GM12878 (cell line): ENCODE measurements at regions not wholly inside any gene's neighbourhood (a gene's known extent, or its start where the extent isn't known, plus 50 kb on each side); places are given as distances from the start of the nearest gene placed in this dataset.

Source experiments
- CHD2 ChIP-seq: IDR thresholded peaks from 2 replicates; pipeline ENCODE4 v1.6.1; 2011; ENCODE audit warnings: low read depth, low read length, improper control_type of control experiment, borderline replicate concordance
- KDM1A ChIP-seq: fragments of 200-600 bp; sonication (generic); IDR thresholded peaks from 2 replicates; pipeline ENCODE4 v1.6.1; 2016; ENCODE audit warnings: borderline replicate concordance
- NFIC ChIP-seq: IDR thresholded peaks from 2 replicates; pipeline ENCODE4 v1.6.1; 2012; ENCODE audit warnings: low read depth, mild to moderate bottlenecking, inconsistent platforms, low read length, moderate library complexity
- NR2F1 ChIP-seq: fragments of 450-650 bp; conservative IDR thresholded peaks from 2 replicates; pipeline ENCODE4 v1.6.1; 2017; ENCODE audit warnings: mild to moderate bottlenecking
- POLR2AphosphoS5 ChIP-seq: IDR thresholded peaks from 2 replicates; pipeline ENCODE4 v1.6.1; 2011; ENCODE audit warnings: mild to moderate bottlenecking, low read length, inconsistent platforms
- SPI1 ChIP-seq: IDR thresholded peaks from 2 replicates; pipeline ENCODE4 v1.6.1; 2011; ENCODE audit warnings: low read depth, mild to moderate bottlenecking, low read length, moderate library complexity, borderline replicate concordance; ENCODE audit not compliant: insufficient read depth
- ZNF217 ChIP-seq: fragments of 450-650 bp; IDR thresholded peaks from 2 replicates; pipeline ENCODE4 v1.6.1; 2017; ENCODE audit warnings: antibody characterized with exemption, mild to moderate bottlenecking
- ZNF384 ChIP-seq: IDR thresholded peaks from 2 replicates; pipeline ENCODE4 v1.6.1; 2012; ENCODE audit warnings: low read depth, mild to moderate bottlenecking, low read length, improper control_type of control experiment, borderline replicate concordance
- TF ChIP-seq, protein P1 (sequence below), 3 experiments: IDR thresholded peaks in 2 of 3; conservative IDR thresholded peaks in 1 of 3; 2 replicates each; pipeline ENCODE4 v1.5.1; 2011; ENCODE audit warnings: low read depth in 3 of 3, low read length in 3 of 3, mild to moderate bottlenecking in 3 of 3, control low read depth in 2 of 3, moderate library complexity in 2 of 3, inconsistent platforms in 1 of 3, mixed read lengths in 1 of 3; ENCODE audit not compliant: control insufficient read depth in 2 of 3, insufficient read depth in 1 of 3; ENCODE audit errors: extremely low read depth in 1 of 3
- TF ChIP-seq, protein P2 (sequence below): IDR thresholded peaks from 2 replicates; pipeline ENCODE4 v1.6.1; 2012; ENCODE audit warnings: low read depth, low read length, improper control_type of control experiment
- TF ChIP-seq, protein P3 (sequence below): fragments of 450-650 bp; IDR thresholded peaks from 2 replicates; pipeline ENCODE4 v1.6.1; 2017; ENCODE audit warnings: mild to moderate bottlenecking

DNA sequence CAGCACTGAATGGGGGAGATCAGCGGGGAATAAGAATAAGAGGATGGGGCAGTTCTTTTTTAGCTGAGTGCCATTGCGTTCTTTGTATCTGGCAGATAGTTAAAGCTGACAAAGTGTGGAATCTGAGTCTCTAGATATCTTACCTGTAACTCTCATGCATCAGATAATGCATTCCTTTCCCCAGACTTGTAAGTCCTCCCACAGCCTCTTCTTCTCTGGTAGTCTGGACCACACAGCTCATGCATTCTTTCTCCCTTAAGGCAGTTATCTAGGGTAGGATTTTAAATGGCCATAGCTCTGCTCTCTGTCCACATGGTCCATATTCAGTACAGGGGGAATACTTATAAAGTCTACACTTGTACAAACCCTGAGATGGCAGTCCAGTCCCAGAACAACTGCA, 54.0 kb upstream of the FGF10 start:
- TF ChIP-seq ZNF384 (no peak), NR2F1 (no peak), NFIC (no peak), POLR2AphosphoS5 (no peak), CHD2 (no peak), ZNF217 (no peak), KDM1A (no peak), SPI1 (no peak)
- TF ChIP-seq, protein P1, sequence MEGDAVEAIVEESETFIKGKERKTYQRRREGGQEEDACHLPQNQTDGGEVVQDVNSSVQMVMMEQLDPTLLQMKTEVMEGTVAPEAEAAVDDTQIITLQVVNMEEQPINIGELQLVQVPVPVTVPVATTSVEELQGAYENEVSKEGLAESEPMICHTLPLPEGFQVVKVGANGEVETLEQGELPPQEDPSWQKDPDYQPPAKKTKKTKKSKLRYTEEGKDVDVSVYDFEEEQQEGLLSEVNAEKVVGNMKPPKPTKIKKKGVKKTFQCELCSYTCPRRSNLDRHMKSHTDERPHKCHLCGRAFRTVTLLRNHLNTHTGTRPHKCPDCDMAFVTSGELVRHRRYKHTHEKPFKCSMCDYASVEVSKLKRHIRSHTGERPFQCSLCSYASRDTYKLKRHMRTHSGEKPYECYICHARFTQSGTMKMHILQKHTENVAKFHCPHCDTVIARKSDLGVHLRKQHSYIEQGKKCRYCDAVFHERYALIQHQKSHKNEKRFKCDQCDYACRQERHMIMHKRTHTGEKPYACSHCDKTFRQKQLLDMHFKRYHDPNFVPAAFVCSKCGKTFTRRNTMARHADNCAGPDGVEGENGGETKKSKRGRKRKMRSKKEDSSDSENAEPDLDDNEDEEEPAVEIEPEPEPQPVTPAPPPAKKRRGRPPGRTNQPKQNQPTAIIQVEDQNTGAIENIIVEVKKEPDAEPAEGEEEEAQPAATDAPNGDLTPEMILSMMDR (IDR thresholded peaks at IDR 0.05 in 2 of 3, conservative IDR thresholded peaks at IDR 0.05 in 1 of 3; ENCODE audit: control insufficient read depth in 2 of 3, extremely low read depth in 1 of 3, insufficient read depth in 1 of 3, low read depth in 3 of 3, low read length in 3 of 3): no peak
- TF ChIP-seq, protein P2, sequence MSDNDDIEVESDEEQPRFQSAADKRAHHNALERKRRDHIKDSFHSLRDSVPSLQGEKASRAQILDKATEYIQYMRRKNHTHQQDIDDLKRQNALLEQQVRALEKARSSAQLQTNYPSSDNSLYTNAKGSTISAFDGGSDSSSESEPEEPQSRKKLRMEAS: no peak
- TF ChIP-seq, protein P3, sequence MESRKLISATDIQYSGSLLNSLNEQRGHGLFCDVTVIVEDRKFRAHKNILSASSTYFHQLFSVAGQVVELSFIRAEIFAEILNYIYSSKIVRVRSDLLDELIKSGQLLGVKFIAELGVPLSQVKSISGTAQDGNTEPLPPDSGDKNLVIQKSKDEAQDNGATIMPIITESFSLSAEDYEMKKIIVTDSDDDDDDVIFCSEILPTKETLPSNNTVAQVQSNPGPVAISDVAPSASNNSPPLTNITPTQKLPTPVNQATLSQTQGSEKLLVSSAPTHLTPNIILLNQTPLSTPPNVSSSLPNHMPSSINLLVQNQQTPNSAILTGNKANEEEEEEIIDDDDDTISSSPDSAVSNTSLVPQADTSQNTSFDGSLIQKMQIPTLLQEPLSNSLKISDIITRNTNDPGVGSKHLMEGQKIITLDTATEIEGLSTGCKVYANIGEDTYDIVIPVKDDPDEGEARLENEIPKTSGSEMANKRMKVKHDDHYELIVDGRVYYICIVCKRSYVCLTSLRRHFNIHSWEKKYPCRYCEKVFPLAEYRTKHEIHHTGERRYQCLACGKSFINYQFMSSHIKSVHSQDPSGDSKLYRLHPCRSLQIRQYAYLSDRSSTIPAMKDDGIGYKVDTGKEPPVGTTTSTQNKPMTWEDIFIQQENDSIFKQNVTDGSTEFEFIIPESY: no peak
